PC-3 (cell line): ENCODE measurements at regions not wholly inside any gene's neighbourhood (a gene's known extent, or its start where the extent isn't known, plus 50 kb on each side); places are given as distances from the start of the nearest gene placed in this dataset.

Source experiments
- ATAC-seq: fragments of 200-7000 bp; cut with Tn5 transposase; 2 replicates; pipeline ENCODE4 v1.9.1; 2020; ENCODE audit warnings: mild to moderate bottlenecking, moderate library complexity
- BruUV-seq: library from RNA; stranded (reverse); fragments of 400-500 nt; replicated peaks from 2 replicates; lab custom pipeline; 2021; lab: Mats Ljungman, UMichigan
- CTCF ChIA-PET: fragments of 300-600 bp; sonication (Branson Sonifier 250); formaldehyde crosslinking; loops from one replicate; lab custom pipeline; 2022; ENCODE audit warnings: antibody characterized with exemption; lab: Charles Lee
- POLR2A ChIA-PET: fragments of 300-600 bp; sonication (Branson Sonifier 250); formaldehyde crosslinking; loops from one replicate; lab custom pipeline; 2022; ENCODE audit warnings: antibody characterized with exemption; ENCODE audit not compliant: unreplicated experiment; lab: Charles Lee
- DNase-seq: peaks from one replicate; pipeline ENCODE4 v3.0.0-alpha.2; 2015
- H2AFZ ChIP-seq: fragments of 300-600 bp; sonication (generic); 2 replicates; pipeline ENCODE4 v1.6.0; 2016; ENCODE audit warnings: antibody characterized with exemption, low read length
- H3F3A ChIP-seq: fragments of 300-600 bp; sonication (generic); one replicate; pipeline ENCODE4 v1.6.0; 2017; ENCODE audit warnings: antibody characterized with exemption, low read length, control low read depth, mild to moderate bottlenecking; ENCODE audit not compliant: unreplicated experiment
- H3K27ac ChIP-seq: fragments of 300-600 bp; sonication (generic); 2 replicates; pipeline ENCODE4 v1.5.1; 2016; ENCODE audit warnings: mild to moderate bottlenecking, low read length
- H3K27me3 ChIP-seq: fragments of 300-600 bp; sonication (generic); 2 replicates; pipeline ENCODE4 v1.6.1; 2016; ENCODE audit warnings: low read length, mixed read lengths
- H3K36me3 ChIP-seq: fragments of 300-600 bp; sonication (generic); 2 replicates; pipeline ENCODE4 v1.6.1; 2016; ENCODE audit warnings: low read depth, mixed run types, low read length, mixed read lengths
- H3K4me1 ChIP-seq: fragments of 300-600 bp; sonication (generic); 2 replicates; pipeline ENCODE4 v1.5.1; 2016; ENCODE audit warnings: low read length; ENCODE audit not compliant: insufficient read depth
- H3K4me2 ChIP-seq: fragments of 300-600 bp; sonication (generic); 2 replicates; pipeline ENCODE4 v1.6.0; 2016; ENCODE audit warnings: low read length
- H3K4me3 ChIP-seq: fragments of 300-600 bp; sonication (generic); 2 replicates; pipeline ENCODE4 v1.5.1; 2016; ENCODE audit warnings: mild to moderate bottlenecking, low read length, mixed read lengths
- H3K79me2 ChIP-seq: fragments of 300-600 bp; sonication (generic); 2 replicates; pipeline ENCODE4 v1.6.1; 2017; ENCODE audit warnings: low read length, mixed read lengths
- H3K9ac ChIP-seq: fragments of 300-600 bp; sonication (generic); 2 replicates; pipeline ENCODE4 v1.6.0; 2016; ENCODE audit warnings: mild to moderate bottlenecking, low read length
- H3K9me2 ChIP-seq: fragments of 300-600 bp; sonication (generic); replicated peaks from 2 replicates; pipeline ENCODE4 v1.6.1; 2016; ENCODE audit warnings: mixed run types, low read length, mixed read lengths
- H3K9me3 ChIP-seq: fragments of 300-600 bp; sonication (generic); 2 replicates; pipeline ENCODE4 v1.6.1; 2016; ENCODE audit warnings: low read length, mixed read lengths
- H4K20me1 ChIP-seq: fragments of 300-600 bp; sonication (generic); 2 replicates; pipeline ENCODE4 v1.6.1; 2016; ENCODE audit warnings: low read length, mixed read lengths
- CTCF ChIP-seq: fragments of 300-600 bp; sonication (generic); conservative IDR thresholded peaks from 2 replicates; pipeline ENCODE4 v1.5.1; 2017; ENCODE audit warnings: antibody characterized with exemption, low read depth, mild to moderate bottlenecking, low read length
- EZH2 ChIP-seq: fragments of 300-600 bp; sonication (generic); IDR thresholded peaks from one replicate; pipeline ENCODE4 v1.6.1; 2017; ENCODE audit warnings: antibody characterized with exemption, mild to moderate bottlenecking, low read length; ENCODE audit not compliant: unreplicated experiment
- EZH2phosphoT487 ChIP-seq: fragments of 300-600 bp; sonication (generic); IDR thresholded peaks from 2 replicates; pipeline ENCODE4 v1.6.1; 2018; ENCODE audit warnings: mild to moderate bottlenecking, antibody characterized with exemption, low read length, borderline replicate concordance
- intact Hi-C: fragments of 100-400 bp; cut with micrococcal nuclease; formaldehyde crosslinking; loops from 2 replicates; pipeline ENCODE4 v1.9.0; 2023

GRCh38 chrX:69324851-69325250 lies 159.6 kb upstream of the PJA1 start:
- DNase-seq (no peak), ATAC-seq (no peak)
- Histone ChIP-seq H3K4me1 (no peaks in the 10 kb centered on the region), H3K9me2 (no peaks in the 10 kb centered on the region), H3K36me3 (no peaks in the 10 kb centered on the region), H3K27ac (no peak overlapping the region), H3K4me2 (no peak overlapping the region), H3K27me3 (no peaks in the 10 kb centered on the region), H2AFZ (no peak overlapping the region), H3K4me3 (no peak overlapping the region), H3K79me2 (no peaks in the 10 kb centered on the region), H3K9me3 (no peaks in the 10 kb centered on the region), H3K9ac (no peak overlapping the region), H4K20me1 (no peaks in the 10 kb centered on the region), H3F3A (no peaks in the 10 kb centered on the region)
- BruUV-seq: no TSS peak
- ChIA-PET CTCF (no interaction called here), POLR2A (no interaction called here)
- intact Hi-C loops: no loop called here
- TF ChIP-seq CTCF (no peak), EZH2 (no peak), EZH2phosphoT487 (no peak)

- no peaks in the 10 kb centered on the region for H3K9me3 ChIP-seq
- ATAC-seq (no peak), DNase-seq (no peak)
- no peaks in the 10 kb centered on the region for H3K36me3 ChIP-seq
- no peak overlapping the region for H3K9ac ChIP-seq
- no peaks in the 10 kb centered on the region for H3K9me2 ChIP-seq
- TF ChIP-seq CTCF (no peak), EZH2phosphoT487 (no peak), EZH2 (no peak)
- H3K79me2 ChIP-seq: no peaks in the 10 kb centered on the region
- no peak overlapping the region for H3K27ac ChIP-seq
- H4K20me1 ChIP-seq: no peaks in the 10 kb centered on the region
- H3K4me3 ChIP-seq: no peak overlapping the region
- no peaks in the 10 kb centered on the region for H3F3A ChIP-seq
- intact Hi-C loops: no loop called here
- no peaks in the 10 kb centered on the region for H3K27me3 ChIP-seq
- H3K4me1 ChIP-seq: no peaks in the 10 kb centered on the region
- no peak overlapping the region for H2AFZ ChIP-seq
- BruUV-seq: no TSS peak
- CTCF ChIA-PET: no interaction called here
- POLR2A ChIA-PET: no interaction called here
- no peak overlapping the region for H3K4me2 ChIP-seq
Observed at GRCh38 chrX:69323786-69324720, 158.8 kb upstream of the PJA1 start.

GRCh38 chrX:69321789-69322188 lies 156.5 kb upstream of the PJA1 start:
- Histone ChIP-seq H3K9me2 (no peaks in the 10 kb centered on the region), H3K36me3 (no peaks in the 10 kb centered on the region), H3K9me3 (no peaks in the 10 kb centered on the region), H3K27ac (no peak overlapping the region), H3K27me3 (no peaks in the 10 kb centered on the region), H3K4me1 (no peaks in the 10 kb centered on the region), H2AFZ (no peak overlapping the region), H3K9ac (no peak overlapping the region), H4K20me1 (no peaks in the 10 kb centered on the region), H3K4me2 (no peak overlapping the region), H3K79me2 (no peaks in the 10 kb centered on the region), H3F3A (no peaks in the 10 kb centered on the region), H3K4me3 (no peak overlapping the region)
- no TSS peak for BruUV-seq
- POLR2A ChIA-PET: no interaction called here
- no peak for TF ChIP-seq EZH2
- DNase-seq (no peak), ATAC-seq (no peak)
- CTCF ChIA-PET: no interaction called here
- intact Hi-C loops: no loop called here
